ENCODE measurements at regions not wholly inside any gene's neighbourhood (a gene's known extent, or its start where the extent isn't known, plus 50 kb on each side); places are given as distances from the start of the nearest gene placed in this dataset.

- WGBS = 97% methylated on average over 6 of the region's 6 CpGs
- no peak for DNase-seq (ENCODE audit: low read depth in 6 of 9, low spot score in 9 of 9)
- Histone ChIP-seq H3K36me3 (ENCODE audit: control insufficient read depth in 2 of 2, insufficient read depth in 2 of 2, low read length in 1 of 2) (no peaks in the 10 kb centered on the region), H3K27ac (ENCODE audit: low read depth in 1 of 2, low read length in 1 of 2) (no peak overlapping the region), H3K4me1 (ENCODE audit: control insufficient read depth in 2 of 2, insufficient read depth in 2 of 2, low read length in 2 of 2) (no peaks in the 10 kb centered on the region), H3K27me3 (ENCODE audit: control insufficient read depth in 2 of 2, insufficient read depth in 1 of 2, low read length in 1 of 2) (no peaks in the 10 kb centered on the region), H3K4me3 (ENCODE audit: low read length in 2 of 2) (no peak overlapping the region), H3K9me3 (ENCODE audit: control insufficient read depth in 2 of 2, insufficient read depth in 1 of 2, low read length in 1 of 2) (no peaks in the 10 kb centered on the region)
Measured at GRCh38 chr7:95675016-95675415, 78.7 kb upstream of the PDK4 start.

- Histone ChIP-seq H3K4me3 (ENCODE audit: low read length in 2 of 2) (no peak overlapping the region), H3K4me1 (ENCODE audit: control insufficient read depth in 2 of 2, insufficient read depth in 2 of 2, low read length in 2 of 2) (no peaks in the 10 kb centered on the region), H3K27ac (ENCODE audit: low read depth in 1 of 2, low read length in 1 of 2) (no peak overlapping the region), H3K36me3 (ENCODE audit: control insufficient read depth in 2 of 2, insufficient read depth in 2 of 2, low read length in 1 of 2) (no peaks in the 10 kb centered on the region), H3K27me3 (ENCODE audit: control insufficient read depth in 2 of 2, insufficient read depth in 1 of 2, low read length in 1 of 2) (no peaks in the 10 kb centered on the region), H3K9me3 (ENCODE audit: control insufficient read depth in 2 of 2, insufficient read depth in 1 of 2, low read length in 1 of 2) (no peaks in the 10 kb centered on the region)
- no peak for DNase-seq (ENCODE audit: low read depth in 6 of 9, low spot score in 9 of 9)
- 88% methylated on average over 3 of the region's 3 CpGs for WGBS
Measured at GRCh38 chr7:95674101-95674500, 77.8 kb upstream of the PDK4 start.

GRCh38 chr7:95672434-95672833 lies 76.1 kb upstream of the PDK4 start:
- Histone ChIP-seq H3K27me3 (ENCODE audit: control insufficient read depth in 2 of 2, insufficient read depth in 1 of 2, low read length in 1 of 2) (no peaks in the 10 kb centered on the region), H3K4me1 (ENCODE audit: control insufficient read depth in 2 of 2, insufficient read depth in 2 of 2, low read length in 2 of 2) (no peaks in the 10 kb centered on the region), H3K36me3 (ENCODE audit: control insufficient read depth in 2 of 2, insufficient read depth in 2 of 2, low read length in 1 of 2) (no peaks in the 10 kb centered on the region), H3K4me3 (ENCODE audit: low read length in 2 of 2) (no peak overlapping the region), H3K9me3 (ENCODE audit: control insufficient read depth in 2 of 2, insufficient read depth in 1 of 2, low read length in 1 of 2) (no peaks in the 10 kb centered on the region), H3K27ac (ENCODE audit: low read depth in 1 of 2, low read length in 1 of 2) (no peak overlapping the region)
- 98% methylated on average over 2 of the region's 2 CpGs for WGBS
- no peak for DNase-seq (ENCODE audit: low read depth in 6 of 9, low spot score in 9 of 9)

GRCh38 chr7:95669513-95669912 lies 73.2 kb upstream of the PDK4 start:
- no peaks in the 10 kb centered on the region for H3K36me3 ChIP-seq (ENCODE audit: control insufficient read depth in 2 of 2, insufficient read depth in 2 of 2, low read length in 1 of 2)
- 93% methylated on average over 2 of the region's 2 CpGs for WGBS
- H3K4me3 ChIP-seq (ENCODE audit: low read length in 2 of 2) = no peak overlapping the region
- no peaks in the 10 kb centered on the region for H3K4me1 ChIP-seq (ENCODE audit: control insufficient read depth in 2 of 2, insufficient read depth in 2 of 2, low read length in 2 of 2)
- no peak overlapping the region for H3K27ac ChIP-seq (ENCODE audit: low read depth in 1 of 2, low read length in 1 of 2)
- H3K27me3 ChIP-seq (ENCODE audit: control insufficient read depth in 2 of 2, insufficient read depth in 1 of 2, low read length in 1 of 2) = no peaks in the 10 kb centered on the region
- H3K9me3 ChIP-seq (ENCODE audit: control insufficient read depth in 2 of 2, insufficient read depth in 1 of 2, low read length in 1 of 2) = no peaks in the 10 kb centered on the region
- no peak for DNase-seq (ENCODE audit: low read depth in 6 of 9, low spot score in 9 of 9)

GRCh38 chr7:95668504-95669018 lies 72.2 kb upstream of the PDK4 start:
- DNase-seq (ENCODE audit: low read depth in 6 of 9, low spot score in 9 of 9) = no peak
- Histone ChIP-seq H3K27me3 (ENCODE audit: control insufficient read depth in 2 of 2, insufficient read depth in 1 of 2, low read length in 1 of 2) (no peaks in the 10 kb centered on the region), H3K36me3 (ENCODE audit: control insufficient read depth in 2 of 2, insufficient read depth in 2 of 2, low read length in 1 of 2) (no peaks in the 10 kb centered on the region), H3K4me1 (ENCODE audit: control insufficient read depth in 2 of 2, insufficient read depth in 2 of 2, low read length in 2 of 2) (no peaks in the 10 kb centered on the region), H3K9me3 (ENCODE audit: control insufficient read depth in 2 of 2, insufficient read depth in 1 of 2, low read length in 1 of 2) (no peaks in the 10 kb centered on the region), H3K27ac (ENCODE audit: low read depth in 1 of 2, low read length in 1 of 2) (no peak overlapping the region), H3K4me3 (ENCODE audit: low read length in 2 of 2) (no peak overlapping the region)
- 96% methylated on average over 4 of the region's 4 CpGs for WGBS

- no peak overlapping the region for H3K27ac ChIP-seq (ENCODE audit: low read depth in 1 of 2, low read length in 1 of 2)
- 84% methylated on average over 1 of the region's 1 CpG for WGBS
- no peak overlapping the region for H3K4me3 ChIP-seq (ENCODE audit: low read length in 2 of 2)
Measured at GRCh38 chr7:95662987-95663386, 66.7 kb upstream of the PDK4 start.

GRCh38 chr7:95660023-95660434 lies 63.7 kb upstream of the PDK4 start:
- no peak for DNase-seq (ENCODE audit: low read depth in 6 of 9, low spot score in 9 of 9)
- Histone ChIP-seq H3K4me1 (ENCODE audit: control insufficient read depth in 2 of 2, insufficient read depth in 2 of 2, low read length in 2 of 2) (no peaks in the 10 kb centered on the region), H3K4me3 (ENCODE audit: low read length in 2 of 2) (no peak overlapping the region), H3K9me3 (ENCODE audit: control insufficient read depth in 2 of 2, insufficient read depth in 1 of 2, low read length in 1 of 2) (no peaks in the 10 kb centered on the region), H3K27me3 (ENCODE audit: control insufficient read depth in 2 of 2, insufficient read depth in 1 of 2, low read length in 1 of 2) (no peaks in the 10 kb centered on the region), H3K27ac (ENCODE audit: low read depth in 1 of 2, low read length in 1 of 2) (no peak overlapping the region), H3K36me3 (ENCODE audit: control insufficient read depth in 2 of 2, insufficient read depth in 2 of 2, low read length in 1 of 2) (no peaks in the 10 kb centered on the region)
- 95% methylated on average over 3 of the region's 3 CpGs for whole genome bisulfite sequencing

More at GRCh38 chr7:95662987-95663386, 66.7 kb upstream of the PDK4 start:
- H3K36me3 ChIP-seq (ENCODE audit: control insufficient read depth in 2 of 2, insufficient read depth in 2 of 2, low read length in 1 of 2) = no peaks in the 10 kb centered on the region
- no peaks in the 10 kb centered on the region for H3K27me3 ChIP-seq (ENCODE audit: control insufficient read depth in 2 of 2, insufficient read depth in 1 of 2, low read length in 1 of 2)
- no peaks in the 10 kb centered on the region for H3K4me1 ChIP-seq (ENCODE audit: control insufficient read depth in 2 of 2, insufficient read depth in 2 of 2, low read length in 2 of 2)
- DNase-seq (ENCODE audit: low read depth in 6 of 9, low spot score in 9 of 9) = no peak
- H3K9me3 ChIP-seq (ENCODE audit: control insufficient read depth in 2 of 2, insufficient read depth in 1 of 2, low read length in 1 of 2) = no peaks in the 10 kb centered on the region

- Histone ChIP-seq H3K27ac (ENCODE audit: low read depth in 1 of 2, low read length in 1 of 2) (no peak overlapping the region), H3K4me3 (ENCODE audit: low read length in 2 of 2) (no peak overlapping the region), H3K27me3 (ENCODE audit: control insufficient read depth in 2 of 2, insufficient read depth in 1 of 2, low read length in 1 of 2) (no peaks in the 10 kb centered on the region), H3K9me3 (ENCODE audit: control insufficient read depth in 2 of 2, insufficient read depth in 1 of 2, low read length in 1 of 2) (no peaks in the 10 kb centered on the region), H3K36me3 (ENCODE audit: control insufficient read depth in 2 of 2, insufficient read depth in 2 of 2, low read length in 1 of 2) (no peaks in the 10 kb centered on the region), H3K4me1 (ENCODE audit: control insufficient read depth in 2 of 2, insufficient read depth in 2 of 2, low read length in 2 of 2) (no peaks in the 10 kb centered on the region)
- DNase-seq (ENCODE audit: low read depth in 6 of 9, low spot score in 9 of 9) = no peak
- 89% methylated on average over 7 of the region's 7 CpGs for WGBS
Measured at GRCh38 chr7:95658676-95659075, 62.4 kb upstream of the PDK4 start.

- 64% methylated on average over 3 of the region's 3 CpGs for WGBS
Measured at GRCh38 chr7:95649546-95649945, 53.2 kb upstream of the PDK4 start.

GRCh38 chr7:95646350-95646749 lies 50.0 kb upstream of the PDK4 start:
- Histone ChIP-seq H3K4me1 (ENCODE audit: control insufficient read depth in 2 of 2, insufficient read depth in 2 of 2, low read length in 2 of 2) (no peaks in the 10 kb centered on the region), H3K36me3 (ENCODE audit: control insufficient read depth in 2 of 2, insufficient read depth in 2 of 2, low read length in 1 of 2) (no peaks in the 10 kb centered on the region), H3K27ac (ENCODE audit: low read depth in 1 of 2, low read length in 1 of 2) (no peak overlapping the region), H3K9me3 (ENCODE audit: control insufficient read depth in 2 of 2, insufficient read depth in 1 of 2, low read length in 1 of 2) (no peaks in the 10 kb centered on the region), H3K4me3 (ENCODE audit: low read length in 2 of 2) (no peak overlapping the region), H3K27me3 (ENCODE audit: control insufficient read depth in 2 of 2, insufficient read depth in 1 of 2, low read length in 1 of 2) (no peaks in the 10 kb centered on the region)
- no peak for DNase-seq (ENCODE audit: low read depth in 6 of 9, low spot score in 9 of 9)
- WGBS = 95% methylated on average over 1 of the region's 1 CpG

More at GRCh38 chr7:95649546-95649945, 53.2 kb upstream of the PDK4 start:
- no peak for DNase-seq (ENCODE audit: low read depth in 6 of 9, low spot score in 9 of 9)
- Histone ChIP-seq H3K36me3 (ENCODE audit: control insufficient read depth in 2 of 2, insufficient read depth in 2 of 2, low read length in 1 of 2) (no peaks in the 10 kb centered on the region), H3K27ac (ENCODE audit: low read depth in 1 of 2, low read length in 1 of 2) (no peak overlapping the region), H3K4me1 (ENCODE audit: control insufficient read depth in 2 of 2, insufficient read depth in 2 of 2, low read length in 2 of 2) (no peaks in the 10 kb centered on the region), H3K4me3 (ENCODE audit: low read length in 2 of 2) (no peak overlapping the region), H3K27me3 (ENCODE audit: control insufficient read depth in 2 of 2, insufficient read depth in 1 of 2, low read length in 1 of 2) (no peaks in the 10 kb centered on the region), H3K9me3 (ENCODE audit: control insufficient read depth in 2 of 2, insufficient read depth in 1 of 2, low read length in 1 of 2) (no peaks in the 10 kb centered on the region)
